Esophagus squamous epithelium (tissue), 4 donors: ENCODE measurements at regions not wholly inside any gene's neighbourhood (a gene's known extent, or its start where the extent isn't known, plus 50 kb on each side); places are given as distances from the start of the nearest gene placed in this dataset.

Experiments used
- CTCF ChIP-seq, 6 experiments: fragments of 450-650 bp in 4 of 6; fragments of 200-600 bp in 2 of 6; sonication (generic) in 2 of 6; IDR thresholded peaks; one replicate each; pipeline ENCODE4 v1.5.1; 2016 to 2019; ENCODE audit warnings: antibody characterized with exemption in 6 of 6, mild to moderate bottlenecking in 4 of 6, moderate library complexity in 4 of 6
- POLR2A ChIP-seq, 4 donors: fragments of 450-650 bp; IDR thresholded peaks; one replicate each; pipeline ENCODE4 v1.6.1; 2017; ENCODE audit warnings: antibody characterized with exemption in 4 of 4, mild to moderate bottlenecking in 4 of 4, moderate library complexity in 3 of 4

- no peak for TF ChIP-seq CTCF (IDR thresholded peaks at IDR 0.05)
- TF ChIP-seq POLR2A (IDR thresholded peaks at IDR 0.05), result no peak
Measured at GRCh38 chr7:84617265-84618030, 422.9 kb upstream of the SEMA3A start.
